SIG-M5 treated with dmso at 0.1 percent for 504 hours (cell line): ENCODE measurements at regions not wholly inside any gene's neighbourhood (a gene's known extent, or its start where the extent isn't known, plus 50 kb on each side); places are given as distances from the start of the nearest gene placed in this dataset.
"Not testable (repeated sequence)": the region's sequence is repeated elsewhere in the genome, so short reads cannot be mapped to it uniquely, and the experiment has no call there.

Experiments used
- DNase-seq: peaks from one replicate; lab custom pipeline; 2025; ENCODE audit not compliant: unreplicated experiment; lab: John Stamatoyannopoulos, UW

GRCh38 chr6:153572371-153572770, 441.3 kb upstream of the RGS17 start:
- DNase-seq = no peak

- DNase-seq = no peak
Observed at GRCh38 chr6:153568628-153569027, 437.5 kb upstream of the RGS17 start.

- no peak for DNase-seq
Observed at GRCh38 chr6:153564803-153565202, 433.7 kb upstream of the RGS17 start.

- no peak for DNase-seq
Observed at GRCh38 chr6:153563001-153563400, 431.9 kb upstream of the RGS17 start.

GRCh38 chr6:153553627-153554026, 422.5 kb upstream of the RGS17 start:
- DNase-seq = peak; percentile 25

GRCh38 chr6:153539602-153540001, 408.5 kb upstream of the RGS17 start:
- no peak for DNase-seq

- DNase-seq = no peak
Observed at GRCh38 chr6:153538491-153538890, 407.4 kb upstream of the RGS17 start.

GRCh38 chr6:153537422-153537821, 406.3 kb upstream of the RGS17 start:
- no peak for DNase-seq

- DNase-seq = no peak
Observed at GRCh38 chr6:153526479-153526878, 395.4 kb upstream of the RGS17 start.

- no peak for DNase-seq
Observed at GRCh38 chr6:153525998-153526397, 394.9 kb upstream of the RGS17 start.

GRCh38 chr6:153523390-153523789, 392.3 kb upstream of the RGS17 start:
- DNase-seq = no peak

GRCh38 chr6:153511896-153512496, 380.9 kb upstream of the RGS17 start:
- peak; percentile 48 for DNase-seq

GRCh38 chr6:153503810-153504209, 372.7 kb upstream of the RGS17 start:
- peak; percentile 3 for DNase-seq

- no peak for DNase-seq
Observed at GRCh38 chr6:153493501-153493900, 362.4 kb upstream of the RGS17 start.

GRCh38 chr6:153489479-153489878, 358.4 kb upstream of the RGS17 start:
- DNase-seq = no peak

- DNase-seq = no peak
Observed at GRCh38 chr6:153488267-153488666, 357.2 kb upstream of the RGS17 start.

- no peak for DNase-seq
Observed at GRCh38 chr6:153485072-153485471, 354.0 kb upstream of the RGS17 start.

GRCh38 chr6:153484056-153484455, 353.0 kb upstream of the RGS17 start:
- no peak for DNase-seq

GRCh38 chr6:153476243-153476642, 345.2 kb upstream of the RGS17 start:
- no peak for DNase-seq

- no peak for DNase-seq
Observed at GRCh38 chr6:153465050-153465449, 334.0 kb upstream of the RGS17 start.

- no peak for DNase-seq
Observed at GRCh38 chr6:153449279-153449678, 318.2 kb upstream of the RGS17 start.

- not testable (repeated sequence) for DNase-seq
Observed at GRCh38 chr6:153442749-153443148, 311.7 kb upstream of the RGS17 start.

GRCh38 chr6:153442096-153442495, 311.0 kb upstream of the RGS17 start:
- DNase-seq = no peak
